ENCODE measurements at regions not wholly inside any gene's neighbourhood (a gene's known extent, or its start where the extent isn't known, plus 50 kb on each side); places are given as distances from the start of the nearest gene placed in this dataset.

GRCh38 chr18:55862693-55863390 lies 274.9 kb upstream of the TCF4 start:
- no peak overlapping the region for H2AK5ac ChIP-seq (ENCODE audit: insufficient read length, low read length)
- no peak overlapping the region for H3K27ac ChIP-seq (ENCODE audit: insufficient read length, low read depth, low read length)
- H2BK20ac ChIP-seq (ENCODE audit: low read depth, low read length, poor library complexity, severe bottlenecking), result no peak overlapping the region
- no peaks in the 10 kb centered on the region for H3K27me3 ChIP-seq (ENCODE audit: insufficient read depth, low read length)
- peak overlapping the region; percentile 56 for H3K18ac ChIP-seq (ENCODE audit: insufficient read length, low read depth, low read length)
- H3K79me1 ChIP-seq (ENCODE audit: insufficient read depth, low read depth, low read length, poor library complexity, severe bottlenecking), result no peaks in the 10 kb centered on the region
- H2AFZ ChIP-seq (ENCODE audit: low read length), result no peak overlapping the region
- H3K23me2 ChIP-seq (ENCODE audit: insufficient read length, low read depth, low read length, poor library complexity, severe bottlenecking), result no peaks in the 10 kb centered on the region
- H3K4me3 Mint-ChIP-seq, result 0 out of 5 replicates have a peak overlapping the region, but pooled peaks of 1 of the 2 experiments have one; percentile 19
- H3K9me3 ChIP-seq (ENCODE audit: control insufficient read depth, low read depth, low read length), result no peaks in the 10 kb centered on the region
- H2BK12ac ChIP-seq (ENCODE audit: insufficient read length, low read depth, low read length), result no peak overlapping the region
- H2BK15ac ChIP-seq (ENCODE audit: low read depth, low read length), result no peak overlapping the region
- no peak overlapping the region for H3K9ac ChIP-seq (ENCODE audit: extremely low read depth, insufficient read length, low read length)
- H4K91ac ChIP-seq (ENCODE audit: insufficient read length, low read depth, low read length), result no peak overlapping the region
- H3K4ac ChIP-seq (ENCODE audit: low read depth, low read length), result no peak overlapping the region
- H4K8ac ChIP-seq (replicated peaks; ENCODE audit: insufficient read length, low read depth, low read length), result no peak overlapping the region
- H3K56ac ChIP-seq (ENCODE audit: insufficient read length, low read depth, low read length), result no peak overlapping the region
- peaks cover 48 to 51% of the 10 kb centered on the region in 2 experiments for H3K4me1 Mint-ChIP-seq
- H3T11ph ChIP-seq (ENCODE audit: low read length), result no peak overlapping the region
- no peaks in the 10 kb centered on the region for H3K79me2 ChIP-seq (ENCODE audit: insufficient read depth, low read length)
- H2BK5ac ChIP-seq (ENCODE audit: insufficient read length, low read length), result no peak overlapping the region
- no peak overlapping the region for H4K5ac ChIP-seq (ENCODE audit: insufficient read length, low read depth, low read length)
- H3K27me3 Mint-ChIP-seq (ENCODE audit: low read depth), result no peaks in the 10 kb centered on the region
- H3K9me3 Mint-ChIP-seq, result no peaks in the 10 kb centered on the region; a peak in 1 of 5 replicates
- no peak overlapping the region for H3K4me2 ChIP-seq (ENCODE audit: insufficient read depth, insufficient read length, low read length)
- no peak for DNase-seq
- H3K14ac ChIP-seq (ENCODE audit: insufficient read depth, low read length), result no peak overlapping the region
- H3K4me1 ChIP-seq (ENCODE audit: insufficient read depth, low read length), result peaks cover 3% of the 10 kb centered on the region
- no peaks in the 10 kb centered on the region for H3K36me3 Mint-ChIP-seq (ENCODE audit: insufficient read depth in 1 of 3, low read depth in 3 of 3)
- no peak overlapping the region for H3K23ac ChIP-seq (ENCODE audit: insufficient read length, low read depth, low read length)
- no peak for TF ChIP-seq CTCF (conservative IDR thresholded peaks at IDR 0.05)
- WGBS (ENCODE audit: extremely low coverage, insufficient read length, low lambda C conversion rate), result no CpG with 5 or more reads among the region's 20 CpGs
- no peaks in the 10 kb centered on the region for H4K20me1 ChIP-seq (ENCODE audit: control insufficient read depth, insufficient read depth, insufficient read length)
- peak overlapping the region; percentile 69 to 96 (median 87); a peak in 4 of 7 replicates for H3K27ac Mint-ChIP-seq
- H2BK120ac ChIP-seq (ENCODE audit: low read depth, low read length, poor library complexity, severe bottlenecking), result no peak overlapping the region
